Right cardiac atrium (tissue), 5 donors: ENCODE measurements at regions not wholly inside any gene's neighbourhood (a gene's known extent, or its start where the extent isn't known, plus 50 kb on each side); places are given as distances from the start of the nearest gene placed in this dataset.

ENCODE experiments used
- ATAC-seq, 2 donors: fragments of 200-7000 bp; cut with Tn5 transposase; one replicate each; pipeline versions ENCODE4 v1.8.0 to v1.9.1; 2020; ENCODE audit warnings: moderate library complexity in 2 of 2, mild to moderate bottlenecking in 1 of 2
- DNase-seq, 3 donors: peaks; one replicate each; pipeline ENCODE4 v3.0.0-alpha.2; 2020
- H3K27ac ChIP-seq: one replicate; pipeline ENCODE4 v1.5.1; 2013; ENCODE audit warnings: mild to moderate bottlenecking, low read length, control low read depth, moderate library complexity
- H3K27me3 ChIP-seq: one replicate; pipeline ENCODE4 v1.6.1; 2013; ENCODE audit not compliant: control insufficient read depth, insufficient read depth
- H3K4me1 ChIP-seq: one replicate; pipeline ENCODE4 v1.6.1; 2013; ENCODE audit warnings: low read length; ENCODE audit not compliant: control insufficient read depth, insufficient read depth
- H3K4me3 ChIP-seq: one replicate; pipeline ENCODE4 v1.5.1; 2013; ENCODE audit warnings: low read length, control low read depth
- H3K9me3 ChIP-seq: one replicate; pipeline ENCODE4 v1.6.1; 2013; ENCODE audit warnings: low read length; ENCODE audit not compliant: control insufficient read depth
- WGBS: extraction: QIAGEN DNeasy Blood & Tissue Kit; methylation state at CpG from one replicate; pipeline ENCODE4 v1.1.7; 2013; 5-methylcytosine and 5-hydroxymethylcytosine counted together
- intact Hi-C, 4 donors: fragments of 100-400 bp; cut with DNase I; formaldehyde crosslinking; loops; one replicate each; pipeline versions ENCODE4 v1.11.0 to v1.14.0; 2022 to 2023
- donor health status: healthy with polysubstance abuse.
- donor health status: DM: no; HTN: yes; CAD: no.
- donor health status: DM: no; HTN: no; CAD: no.
- donor health status: DM: no; HTN: yes; CAD: no; lungs with severe emphysema.
- donor health status: DM: yes; HTN: yes; CAD: no.

GRCh38 chr5:133796186-133796585 is 172.2 kb downstream of the C5orf15 start:
- WGBS = 67% methylated on average over 5 of the region's 5 CpGs
- H3K27ac ChIP-seq = no peak overlapping the region
- H3K27me3 ChIP-seq = no peaks in the 10 kb centered on the region
- H3K4me3 ChIP-seq = no peak overlapping the region
- intact Hi-C loops = no loop called here
- no peaks in the 10 kb centered on the region for H3K9me3 ChIP-seq
- ATAC-seq (no peak), DNase-seq (no peak)
- no peaks in the 10 kb centered on the region for H3K4me1 ChIP-seq

- no peak for DNase-seq
- 75% methylated on average over 8 of the region's 8 CpGs for WGBS
- no peaks in the 10 kb centered on the region for H3K27me3 ChIP-seq
- H3K4me1 ChIP-seq = no peaks in the 10 kb centered on the region
- no peak for ATAC-seq
- no peak overlapping the region for H3K27ac ChIP-seq
- no peak overlapping the region for H3K4me3 ChIP-seq
- intact Hi-C loops = no loop called here
- no peaks in the 10 kb centered on the region for H3K9me3 ChIP-seq
These were observed 173.5 kb downstream of the C5orf15 start for GRCh38 chr5:133794771-133795415.

- H3K27ac ChIP-seq = no peak overlapping the region
- H3K4me1 ChIP-seq = no peaks in the 10 kb centered on the region
- WGBS = 81% methylated on average over 8 of the region's 8 CpGs
- H3K9me3 ChIP-seq = no peaks in the 10 kb centered on the region
- intact Hi-C loops = no loop called here
- ATAC-seq = no peak
- DNase-seq = no peak
- no peak overlapping the region for H3K4me3 ChIP-seq
- no peaks in the 10 kb centered on the region for H3K27me3 ChIP-seq
These were observed 174.5 kb downstream of the C5orf15 start for GRCh38 chr5:133793756-133794465.

GRCh38 chr5:133792655-133793054 is 175.8 kb downstream of the C5orf15 start:
- Histone ChIP-seq H3K27ac (no peak overlapping the region), H3K4me1 (no peaks in the 10 kb centered on the region), H3K9me3 (no peaks in the 10 kb centered on the region), H3K4me3 (no peak overlapping the region), H3K27me3 (no peaks in the 10 kb centered on the region)
- DNase-seq (no peak), ATAC-seq (no peak)
- intact Hi-C loops = no loop called here
- 53% methylated on average over 4 of the region's 4 CpGs for WGBS

- Histone ChIP-seq H3K27me3 (no peaks in the 10 kb centered on the region), H3K9me3 (no peaks in the 10 kb centered on the region), H3K27ac (no peak overlapping the region), H3K4me1 (no peaks in the 10 kb centered on the region), H3K4me3 (no peak overlapping the region)
- ATAC-seq (no peak), DNase-seq (no peak)
- intact Hi-C loops = no loop called here
These were observed 176.4 kb downstream of the C5orf15 start for GRCh38 chr5:133792024-133792423.

GRCh38 chr5:133790898-133791297 is 177.5 kb downstream of the C5orf15 start:
- DNase-seq (no peak), ATAC-seq (no peak)
- no peaks in the 10 kb centered on the region for H3K4me1 ChIP-seq
- 88% methylated on average over 1 of the region's 1 CpG for WGBS
- no peaks in the 10 kb centered on the region for H3K27me3 ChIP-seq
- no peak overlapping the region for H3K4me3 ChIP-seq
- H3K27ac ChIP-seq = no peak overlapping the region
- H3K9me3 ChIP-seq = no peaks in the 10 kb centered on the region
- intact Hi-C loops = no loop called here

- H3K9me3 ChIP-seq = no peaks in the 10 kb centered on the region
- no peaks in the 10 kb centered on the region for H3K4me1 ChIP-seq
- no peaks in the 10 kb centered on the region for H3K27me3 ChIP-seq
- WGBS = 89% methylated on average over 3 of the region's 3 CpGs
- no peak overlapping the region for H3K27ac ChIP-seq
- ATAC-seq (no peak), DNase-seq (no peak)
- no peak overlapping the region for H3K4me3 ChIP-seq
- intact Hi-C loops = no loop called here
These were observed 177.1 kb upstream of the FSTL4 start for GRCh38 chr5:133789428-133789827.

DNA sequence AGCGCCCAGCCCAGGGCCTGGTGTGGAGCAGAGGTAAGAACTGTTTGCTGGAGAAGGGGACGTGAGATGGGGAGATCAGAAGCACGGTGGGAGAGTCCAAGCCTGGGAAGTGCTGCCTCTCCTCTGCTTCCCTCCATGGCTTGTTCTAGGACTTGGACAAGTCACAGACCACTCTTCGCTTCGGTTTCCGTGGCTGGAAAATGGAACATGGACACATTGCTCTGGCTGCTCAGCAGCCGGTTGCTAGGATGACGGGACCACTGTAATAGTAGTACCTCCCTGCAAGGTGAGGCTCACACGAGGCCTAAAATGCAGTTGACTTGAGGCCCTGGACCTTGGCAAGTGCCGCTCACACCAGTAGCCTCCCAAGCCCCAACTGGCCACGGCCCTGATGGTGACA is 175.8 kb upstream of the FSTL4 start:
- intact Hi-C loops = no loop called here
- ATAC-seq = no peak
- WGBS = 90% methylated on average over 11 of the region's 11 CpGs

DNA sequence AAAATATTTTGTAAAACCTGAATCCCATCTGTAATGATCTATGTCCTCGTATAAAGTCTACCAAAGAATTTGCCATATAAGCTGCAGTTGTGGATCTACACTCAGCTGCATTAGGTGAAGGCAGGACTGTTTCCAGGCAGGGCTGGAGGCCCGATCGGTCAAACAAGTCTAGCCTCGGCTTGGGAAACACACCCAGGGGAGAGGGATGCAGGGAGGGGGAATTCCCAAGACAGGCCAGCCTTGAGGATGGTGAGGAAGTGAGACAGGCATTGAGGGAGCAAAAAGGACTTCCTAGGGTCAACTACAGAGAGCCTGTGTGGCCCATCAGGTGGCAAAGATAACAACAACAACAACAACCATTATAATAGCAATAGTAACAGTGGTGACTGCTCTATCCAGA is 174.1 kb upstream of the FSTL4 start:
- intact Hi-C loops = no loop called here
- no peak for DNase-seq
- Histone ChIP-seq H3K4me1 (no peaks in the 10 kb centered on the region), H3K27me3 (no peaks in the 10 kb centered on the region), H3K27ac (no peak overlapping the region), H3K4me3 (no peak overlapping the region), H3K9me3 (no peaks in the 10 kb centered on the region)
- WGBS = 60% methylated on average over 4 of the region's 4 CpGs
- no peak for ATAC-seq

More for the DNA sequence above, 175.8 kb upstream of the FSTL4 start:
- DNase-seq = no peak
- H3K9me3 ChIP-seq = no peaks in the 10 kb centered on the region
- no peaks in the 10 kb centered on the region for H3K27me3 ChIP-seq
- no peak overlapping the region for H3K4me3 ChIP-seq
- no peak overlapping the region for H3K27ac ChIP-seq
- no peaks in the 10 kb centered on the region for H3K4me1 ChIP-seq

GRCh38 chr5:133785182-133785581 is 172.8 kb upstream of the FSTL4 start:
- no peaks in the 10 kb centered on the region for H3K27me3 ChIP-seq
- H3K9me3 ChIP-seq = no peaks in the 10 kb centered on the region
- intact Hi-C loops = no loop called here
- no peak overlapping the region for H3K4me3 ChIP-seq
- no peak for ATAC-seq
- no peaks in the 10 kb centered on the region for H3K4me1 ChIP-seq
- WGBS = 64% methylated on average over 3 of the region's 3 CpGs
- no peak overlapping the region for H3K27ac ChIP-seq
- DNase-seq = no peak

DNA sequence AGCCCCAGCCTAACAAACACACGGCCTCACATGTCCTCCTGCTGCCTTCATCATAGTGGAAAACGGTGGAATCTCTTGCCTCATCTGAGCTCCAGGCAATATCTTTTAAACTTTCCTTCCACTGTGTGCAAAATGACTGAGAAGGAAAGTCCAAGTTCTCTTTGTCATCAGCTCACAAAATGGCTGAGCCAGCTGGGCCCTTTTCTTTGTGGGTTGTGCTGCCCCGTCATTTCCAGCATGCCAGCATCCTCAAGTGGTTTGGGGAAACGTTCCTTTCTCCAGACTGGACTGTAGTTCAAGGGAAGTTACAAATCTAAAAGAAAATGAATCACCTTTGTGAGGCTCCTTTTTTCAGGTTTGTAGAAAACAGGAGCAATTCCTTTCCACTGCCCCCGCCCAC is 171.1 kb upstream of the FSTL4 start:
- Histone ChIP-seq H3K4me1 (no peaks in the 10 kb centered on the region), H3K27ac (no peak overlapping the region), H3K27me3 (no peaks in the 10 kb centered on the region), H3K4me3 (no peak overlapping the region), H3K9me3 (no peaks in the 10 kb centered on the region)
- intact Hi-C loops = no loop called here
- ATAC-seq = no peak
- DNase-seq = no peak
- WGBS = 70% methylated on average over 5 of the region's 5 CpGs

- no peak for ATAC-seq
These were observed 170.4 kb upstream of the FSTL4 start for GRCh38 chr5:133782736-133783135.

More at GRCh38 chr5:133782736-133783135, 170.4 kb upstream of the FSTL4 start:
- DNase-seq = no peak
- no peaks in the 10 kb centered on the region for H3K9me3 ChIP-seq
- H3K27ac ChIP-seq = no peak overlapping the region
- WGBS = 91% methylated on average over 5 of the region's 5 CpGs
- H3K4me1 ChIP-seq = no peaks in the 10 kb centered on the region
- no peaks in the 10 kb centered on the region for H3K27me3 ChIP-seq
- H3K4me3 ChIP-seq = no peak overlapping the region
- intact Hi-C loops = no loop called here
